Ishikawa (cell line): ENCODE measurements at regions not wholly inside any gene's neighbourhood (a gene's known extent, or its start where the extent isn't known, plus 50 kb on each side); places are given as distances from the start of the nearest gene placed in this dataset.

Source experiments
- CEBPB ChIP-seq: IDR thresholded peaks from 2 replicates; pipeline ENCODE4 v1.6.1; 2012
- CREB1 ChIP-seq: IDR thresholded peaks from 2 replicates; pipeline ENCODE4 v1.6.1; 2012; ENCODE audit warnings: low read depth
- EGR1 ChIP-seq: IDR thresholded peaks from 2 replicates; pipeline ENCODE4 v1.6.1; 2012
- EP300 ChIP-seq: IDR thresholded peaks from 2 replicates; pipeline ENCODE4 v1.6.1; 2012; ENCODE audit warnings: borderline replicate concordance
- FOXM1 ChIP-seq: IDR thresholded peaks from 2 replicates; pipeline ENCODE4 v1.6.1; 2012; ENCODE audit warnings: low read depth, borderline replicate concordance
- TAF1 ChIP-seq: IDR thresholded peaks from 2 replicates; pipeline ENCODE4 v1.6.1; 2012; ENCODE audit warnings: low read depth, mild to moderate bottlenecking
- TCF12 ChIP-seq: IDR thresholded peaks from 2 replicates; pipeline ENCODE4 v1.6.1; 2012; ENCODE audit warnings: low read depth
- TEAD4 ChIP-seq: IDR thresholded peaks from 2 replicates; pipeline ENCODE4 v1.6.1; 2012
- YY1 ChIP-seq: IDR thresholded peaks from 2 replicates; pipeline ENCODE4 v1.6.1; 2012; ENCODE audit warnings: low read depth
- ZBTB7A ChIP-seq: IDR thresholded peaks from 2 replicates; pipeline ENCODE4 v1.6.1; 2012; ENCODE audit warnings: low read depth
- TF ChIP-seq, protein P1 (sequence below): IDR thresholded peaks from 2 replicates; pipeline ENCODE4 v1.6.1; 2012
- TF ChIP-seq, protein P2 (sequence below): IDR thresholded peaks from 2 replicates; pipeline ENCODE4 v1.6.1; 2012; ENCODE audit warnings: low read depth, mild to moderate bottlenecking

- TF ChIP-seq EP300 = no peak
- TF ChIP-seq TAF1 = no peak
- no peak for TF ChIP-seq CEBPB
- no peak for TF ChIP-seq ZBTB7A
- no peak for TF ChIP-seq TCF12
- no peak for TF ChIP-seq FOXM1
- TF ChIP-seq TEAD4 = no peak
- TF ChIP-seq CREB1 = no peak
- TF ChIP-seq, protein P1, sequence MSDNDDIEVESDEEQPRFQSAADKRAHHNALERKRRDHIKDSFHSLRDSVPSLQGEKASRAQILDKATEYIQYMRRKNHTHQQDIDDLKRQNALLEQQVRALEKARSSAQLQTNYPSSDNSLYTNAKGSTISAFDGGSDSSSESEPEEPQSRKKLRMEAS = no peak
- no peak for TF ChIP-seq EGR1
- no peak for TF ChIP-seq YY1
- TF ChIP-seq, protein P2, sequence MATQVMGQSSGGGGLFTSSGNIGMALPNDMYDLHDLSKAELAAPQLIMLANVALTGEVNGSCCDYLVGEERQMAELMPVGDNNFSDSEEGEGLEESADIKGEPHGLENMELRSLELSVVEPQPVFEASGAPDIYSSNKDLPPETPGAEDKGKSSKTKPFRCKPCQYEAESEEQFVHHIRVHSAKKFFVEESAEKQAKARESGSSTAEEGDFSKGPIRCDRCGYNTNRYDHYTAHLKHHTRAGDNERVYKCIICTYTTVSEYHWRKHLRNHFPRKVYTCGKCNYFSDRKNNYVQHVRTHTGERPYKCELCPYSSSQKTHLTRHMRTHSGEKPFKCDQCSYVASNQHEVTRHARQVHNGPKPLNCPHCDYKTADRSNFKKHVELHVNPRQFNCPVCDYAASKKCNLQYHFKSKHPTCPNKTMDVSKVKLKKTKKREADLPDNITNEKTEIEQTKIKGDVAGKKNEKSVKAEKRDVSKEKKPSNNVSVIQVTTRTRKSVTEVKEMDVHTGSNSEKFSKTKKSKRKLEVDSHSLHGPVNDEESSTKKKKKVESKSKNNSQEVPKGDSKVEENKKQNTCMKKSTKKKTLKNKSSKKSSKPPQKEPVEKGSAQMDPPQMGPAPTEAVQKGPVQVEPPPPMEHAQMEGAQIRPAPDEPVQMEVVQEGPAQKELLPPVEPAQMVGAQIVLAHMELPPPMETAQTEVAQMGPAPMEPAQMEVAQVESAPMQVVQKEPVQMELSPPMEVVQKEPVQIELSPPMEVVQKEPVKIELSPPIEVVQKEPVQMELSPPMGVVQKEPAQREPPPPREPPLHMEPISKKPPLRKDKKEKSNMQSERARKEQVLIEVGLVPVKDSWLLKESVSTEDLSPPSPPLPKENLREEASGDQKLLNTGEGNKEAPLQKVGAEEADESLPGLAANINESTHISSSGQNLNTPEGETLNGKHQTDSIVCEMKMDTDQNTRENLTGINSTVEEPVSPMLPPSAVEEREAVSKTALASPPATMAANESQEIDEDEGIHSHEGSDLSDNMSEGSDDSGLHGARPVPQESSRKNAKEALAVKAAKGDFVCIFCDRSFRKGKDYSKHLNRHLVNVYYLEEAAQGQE = no peak
Measured at GRCh38 chr14:84874436-84874835, 655.5 kb upstream of the FLRT2 start.
